ENCODE measurements at regions not wholly inside any gene's neighbourhood (a gene's known extent, or its start where the extent isn't known, plus 50 kb on each side); places are given as distances from the start of the nearest gene placed in this dataset.

DNA sequence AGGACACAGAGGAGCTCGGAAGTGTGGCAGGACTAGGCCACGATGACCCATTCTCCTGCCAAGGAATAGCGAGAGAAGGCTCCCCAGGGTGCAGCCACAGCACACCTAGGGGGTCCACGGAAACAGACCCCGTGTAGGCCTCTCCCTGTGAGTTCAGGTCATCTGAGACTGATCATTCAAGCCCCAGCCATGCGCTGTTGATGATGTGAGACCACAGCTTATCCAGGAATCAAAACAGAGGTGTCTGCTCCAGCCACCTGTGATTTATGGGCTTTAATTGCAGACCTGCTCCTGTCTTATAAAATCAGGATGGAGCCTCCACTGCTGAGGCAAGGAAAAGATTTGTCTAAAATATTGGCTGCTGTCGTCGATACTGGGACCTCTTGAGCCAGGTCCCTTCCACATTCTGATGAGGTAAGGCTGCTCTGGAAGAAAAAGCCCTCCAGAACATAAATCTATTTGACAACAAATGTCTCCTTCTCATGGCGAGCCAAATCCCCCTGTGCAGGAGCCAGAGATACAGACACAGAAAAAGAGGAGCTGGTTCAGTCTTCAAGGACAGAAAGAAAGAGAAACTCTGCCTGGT, 186.7 kb downstream of the TJP1 start:
- no peaks in the 10 kb centered on the region; the same call in 2 of the 3 replicates for H3K4me1 ChIP-seq
- FAIRE-seq: no peak
- no peak for ATAC-seq
- 86% methylated on average over 7 of the region's 9 CpGs for WGBS (ENCODE audit: missing lambda C conversion rate)
- H3K4me3 ChIP-seq: no peak overlapping the region
- H3K4me2 ChIP-seq: no peak overlapping the region
- no peaks in the 10 kb centered on the region for H3K9me3 ChIP-seq
- TF ChIP-seq FOSB (CRISPR knock-in tag; IDR thresholded peaks at IDR 0.05): no peak
- no peak for TF ChIP-seq TP53 (CRISPR knock-in tag; IDR thresholded peaks at IDR 0.05)
- no peak for TF ChIP-seq CEBPB (IDR thresholded peaks at IDR 0.05)
- no peak overlapping the region for H3K27ac ChIP-seq
- ChIA-PET POLR2A (no interaction called here), CTCF (interaction anchor here (1.1 to 1.9 kb wide), 6 partner anchors 11 to 184 kb away, joined by 3 to 4 read pairs (median 4); no protein-coding TSS in a partner anchor)
- no peak for DNase-seq (ENCODE audit: low read depth in 1 of 2, low spot score in 1 of 2)

DNA sequence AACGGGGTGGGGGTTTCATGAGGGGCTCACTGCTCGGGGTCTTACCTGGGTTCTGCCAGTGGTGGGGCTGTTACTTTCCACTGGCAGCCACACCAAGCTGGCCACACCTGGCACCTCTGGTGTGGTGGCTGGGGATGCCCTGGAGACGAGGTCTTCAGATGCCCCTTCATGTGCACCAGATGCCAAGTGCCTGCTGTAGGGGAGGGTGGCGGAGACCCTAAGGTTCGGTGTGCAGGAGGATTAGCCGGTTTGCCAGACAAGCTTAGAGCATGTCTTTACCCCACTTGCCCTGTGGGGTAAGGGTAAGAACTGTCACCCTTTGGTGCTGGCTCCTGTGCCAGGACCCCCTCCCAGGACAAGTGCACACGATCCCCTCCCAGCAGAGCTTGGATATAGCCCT, 188.3 kb downstream of the TJP1 start:
- Histone ChIP-seq H3K9me3 (no peaks in the 10 kb centered on the region), H3K4me1 (no peaks in the 10 kb centered on the region; the same call in 2 of the 3 replicates), H3K27ac (no peak overlapping the region), H3K4me2 (no peak overlapping the region), H3K4me3 (no peak overlapping the region)
- DNase-seq (ENCODE audit: low read depth in 1 of 2, low spot score in 1 of 2) (no peak), FAIRE-seq (no peak), ATAC-seq (no peak)
- ChIA-PET POLR2A (no interaction called here), CTCF (interaction anchor here (1.1 to 1.8 kb wide), 4 partner anchors 10 to 183 kb away, joined by 3 to 5 read pairs (median 4); no protein-coding TSS in a partner anchor)
- 60% methylated on average over 7 of the region's 7 CpGs for WGBS (ENCODE audit: missing lambda C conversion rate)
- TF ChIP-seq SMC3 (IDR thresholded peaks at IDR 0.05) (no peak), CBX2 (IDR thresholded peaks at IDR 0.05; ENCODE audit: borderline replicate concordance, low read depth) (no peak), JUN (IDR thresholded peaks at IDR 0.05) (no peak), JUNB (IDR thresholded peaks at IDR 0.05) (no peak), HEYL (CRISPR knock-in tag; IDR thresholded peaks at IDR 0.05) (no peak), KDM1A (IDR thresholded peaks at IDR 0.05; ENCODE audit: low read depth) (no peak), NPAS2 (CRISPR knock-in tag; IDR thresholded peaks at IDR 0.05; ENCODE audit: borderline replicate concordance) (no peak)
- TF ChIP-seq, protein P1, sequence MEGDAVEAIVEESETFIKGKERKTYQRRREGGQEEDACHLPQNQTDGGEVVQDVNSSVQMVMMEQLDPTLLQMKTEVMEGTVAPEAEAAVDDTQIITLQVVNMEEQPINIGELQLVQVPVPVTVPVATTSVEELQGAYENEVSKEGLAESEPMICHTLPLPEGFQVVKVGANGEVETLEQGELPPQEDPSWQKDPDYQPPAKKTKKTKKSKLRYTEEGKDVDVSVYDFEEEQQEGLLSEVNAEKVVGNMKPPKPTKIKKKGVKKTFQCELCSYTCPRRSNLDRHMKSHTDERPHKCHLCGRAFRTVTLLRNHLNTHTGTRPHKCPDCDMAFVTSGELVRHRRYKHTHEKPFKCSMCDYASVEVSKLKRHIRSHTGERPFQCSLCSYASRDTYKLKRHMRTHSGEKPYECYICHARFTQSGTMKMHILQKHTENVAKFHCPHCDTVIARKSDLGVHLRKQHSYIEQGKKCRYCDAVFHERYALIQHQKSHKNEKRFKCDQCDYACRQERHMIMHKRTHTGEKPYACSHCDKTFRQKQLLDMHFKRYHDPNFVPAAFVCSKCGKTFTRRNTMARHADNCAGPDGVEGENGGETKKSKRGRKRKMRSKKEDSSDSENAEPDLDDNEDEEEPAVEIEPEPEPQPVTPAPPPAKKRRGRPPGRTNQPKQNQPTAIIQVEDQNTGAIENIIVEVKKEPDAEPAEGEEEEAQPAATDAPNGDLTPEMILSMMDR (IDR thresholded peaks at IDR 0.05): no peak

DNA sequence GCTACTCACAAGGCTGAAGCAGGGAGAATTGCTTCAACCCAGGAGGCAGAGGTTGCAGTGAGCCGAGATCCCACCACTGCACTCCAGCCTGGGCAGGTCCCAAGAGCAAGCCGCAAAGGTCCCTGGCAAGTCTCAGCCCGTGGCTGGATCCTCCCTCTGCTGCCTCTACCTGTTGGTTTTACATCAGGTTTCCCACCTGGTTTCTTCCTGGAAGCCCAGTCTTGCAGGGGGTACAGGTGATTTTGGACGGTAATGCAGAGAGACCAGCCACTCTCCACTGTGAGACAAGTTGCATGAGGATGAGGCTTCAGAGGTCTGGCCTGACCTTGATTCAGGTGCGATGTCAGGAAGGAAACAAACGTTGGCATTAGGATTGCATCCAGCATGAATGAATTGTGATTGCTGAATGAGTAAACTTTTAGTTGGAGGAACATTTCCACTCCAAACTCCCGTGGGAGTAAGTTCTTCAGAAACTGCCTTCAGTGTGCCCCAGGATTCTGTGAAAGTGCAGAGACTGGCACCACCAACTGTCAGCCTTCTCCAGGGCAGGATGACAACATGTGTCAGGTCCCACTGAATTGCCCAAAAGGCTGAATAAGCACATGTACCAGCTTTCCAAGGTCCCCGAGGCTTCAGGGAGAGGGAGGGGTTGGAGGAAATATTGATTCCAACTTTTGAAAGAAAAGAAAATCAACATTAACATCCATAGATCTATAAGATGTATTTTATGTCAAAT, 189.4 kb downstream of the TJP1 start:
- no peaks in the 10 kb centered on the region for H3K4me1 ChIP-seq
- no peak for ATAC-seq
- no peak for FAIRE-seq
- no peak overlapping the region for H3K4me3 ChIP-seq
- H3K9me3 ChIP-seq: no peaks in the 10 kb centered on the region
- ChIA-PET CTCF (interaction anchor here (1.2 to 2.4 kb wide), 4 partner anchors 10 to 24 kb away, joined by 3 to 11 read pairs (median 4); no protein-coding TSS in a partner anchor), POLR2A (no interaction called here)
- no peak overlapping the region for H3K27ac ChIP-seq
- H3K4me2 ChIP-seq: no peak overlapping the region
- WGBS (ENCODE audit: missing lambda C conversion rate): 51% methylated on average over 8 of the region's 8 CpGs
- DNase-seq (ENCODE audit: low read depth in 1 of 2, low spot score in 1 of 2): no peak
- TF ChIP-seq EHMT2 (IDR thresholded peaks at IDR 0.05; ENCODE audit: low read depth): no peak
- no peak for TF ChIP-seq POLR2A (IDR thresholded peaks at IDR 0.05; ENCODE audit: low read length)
- no peak for TF ChIP-seq HOXB13 (CRISPR knock-in tag; IDR thresholded peaks at IDR 0.05; ENCODE audit: low read depth)
- no peak for TF ChIP-seq TP53 (CRISPR knock-in tag; IDR thresholded peaks at IDR 0.05)
- no peak for TF ChIP-seq KDM1A (IDR thresholded peaks at IDR 0.05; ENCODE audit: low read depth)
- no peak for TF ChIP-seq KDM5A (IDR thresholded peaks at IDR 0.05)
- no peak for TF ChIP-seq RNF2 (IDR thresholded peaks at IDR 0.05; ENCODE audit: borderline replicate concordance, low read depth)
- TF ChIP-seq RFX5 (IDR thresholded peaks at IDR 0.05): no peak
- no peak for TF ChIP-seq HOXB5 (CRISPR knock-in tag; IDR thresholded peaks at IDR 0.05)
